K562 (cell line): ENCODE measurements at regions not wholly inside any gene's neighbourhood (a gene's known extent, or its start where the extent isn't known, plus 50 kb on each side); places are given as distances from the start of the nearest gene placed in this dataset.

Experiments
- CHD4 ChIP-seq: fragments of 200-600 bp; sonication (generic); IDR thresholded peaks from 3 replicates; pipeline ENCODE4 v1.6.1; 2012; ENCODE audit warnings: low read depth, mild to moderate bottlenecking, mixed read lengths, low read length, inconsistent platforms; ENCODE audit not compliant: insufficient read depth, insufficient replicate concordance, poor library complexity, severe bottlenecking
- ETV1 ChIP-seq: fragments of 450-650 bp; conservative IDR thresholded peaks from 2 replicates; pipeline ENCODE4 v1.6.1; 2016; ENCODE audit warnings: missing genetic modification characterization, control low read depth, low read depth, missing compliant biosample characterization
- FOS ChIP-seq: IDR thresholded peaks from 3 replicates; pipeline ENCODE4 v1.6.1; 2011; ENCODE audit not compliant: insufficient read length; ENCODE audit errors: extremely low read depth
- HDAC3 ChIP-seq: fragments of 450-650 bp; IDR thresholded peaks from 2 replicates; pipeline ENCODE4 v1.6.1; 2018; ENCODE audit warnings: borderline replicate concordance, mild to moderate bottlenecking, moderate library complexity; ENCODE audit not compliant: partially characterized antibody
- HMG20B ChIP-seq: fragments of 250-450 bp; sonication (Bioruptor Pico); IDR thresholded peaks from 2 replicates; pipeline ENCODE4 v1.5.0; 2021; ENCODE audit warnings: mild to moderate bottlenecking
- HMGN3 ChIP-seq: IDR thresholded peaks from 2 replicates; pipeline ENCODE4 v1.6.1; 2011; ENCODE audit warnings: borderline replicate concordance, low read depth, mild to moderate bottlenecking, mixed read lengths, low read length; ENCODE audit not compliant: insufficient read length; ENCODE audit errors: extremely low read depth
- NCOA6 ChIP-seq: fragments of 450-650 bp; IDR thresholded peaks from 2 replicates; pipeline ENCODE4 v1.6.1; 2017; ENCODE audit warnings: mild to moderate bottlenecking
- OTX1 ChIP-seq: fragments of 450-650 bp; formaldehyde crosslinking; IDR thresholded peaks from 2 replicates; pipeline ENCODE4 v1.4.0; 2022; ENCODE audit warnings: mild to moderate bottlenecking
- PKNOX1 ChIP-seq: fragments of 450-650 bp; IDR thresholded peaks from 2 replicates; pipeline ENCODE4 v1.6.1; 2016
- TAF1 ChIP-seq: IDR thresholded peaks from 2 replicates; pipeline ENCODE4 v1.6.1; 2011; ENCODE audit warnings: mild to moderate bottlenecking, low read length, moderate library complexity; ENCODE audit not compliant: insufficient read depth, control insufficient read depth, severe bottlenecking; ENCODE audit errors: extremely low read depth
- ZEB2 ChIP-seq: fragments of 450-650 bp; IDR thresholded peaks from 2 replicates; pipeline ENCODE4 v1.6.1; 2016
- ZNF445 ChIP-seq: fragments of 250-450 bp; sonication (Bioruptor Pico); IDR thresholded peaks from 2 replicates; pipeline ENCODE4 v1.4.0; 2020; ENCODE audit warnings: low read depth, mild to moderate bottlenecking, moderate library complexity
- TF ChIP-seq, protein P1 (sequence below): fragments of 450-650 bp; IDR thresholded peaks from 2 replicates; pipeline ENCODE4 v1.6.1; 2016; ENCODE audit warnings: low read depth
- TF ChIP-seq, protein P2 (sequence below), 2 experiments: fragments of 250-450 bp in 1 of 2; fragments of 450-650 bp in 1 of 2; sonication (Bioruptor Pico) in 1 of 2; IDR thresholded peaks; 2 replicates each; pipeline versions ENCODE4 v1.6.1 to v1.8.0; 2016 to 2021; ENCODE audit warnings: mild to moderate bottlenecking in 2 of 2, moderate library complexity in 2 of 2, missing compliant biosample characterization in 1 of 2, missing genetic modification characterization in 1 of 2
- TF ChIP-seq, protein P3 (sequence below): fragments of 250-450 bp; sonication (Bioruptor Pico); IDR thresholded peaks from 2 replicates; pipeline ENCODE4 v1.8.0; 2021; ENCODE audit warnings: moderate library complexity, mild to moderate bottlenecking, inconsistent platforms

DNA sequence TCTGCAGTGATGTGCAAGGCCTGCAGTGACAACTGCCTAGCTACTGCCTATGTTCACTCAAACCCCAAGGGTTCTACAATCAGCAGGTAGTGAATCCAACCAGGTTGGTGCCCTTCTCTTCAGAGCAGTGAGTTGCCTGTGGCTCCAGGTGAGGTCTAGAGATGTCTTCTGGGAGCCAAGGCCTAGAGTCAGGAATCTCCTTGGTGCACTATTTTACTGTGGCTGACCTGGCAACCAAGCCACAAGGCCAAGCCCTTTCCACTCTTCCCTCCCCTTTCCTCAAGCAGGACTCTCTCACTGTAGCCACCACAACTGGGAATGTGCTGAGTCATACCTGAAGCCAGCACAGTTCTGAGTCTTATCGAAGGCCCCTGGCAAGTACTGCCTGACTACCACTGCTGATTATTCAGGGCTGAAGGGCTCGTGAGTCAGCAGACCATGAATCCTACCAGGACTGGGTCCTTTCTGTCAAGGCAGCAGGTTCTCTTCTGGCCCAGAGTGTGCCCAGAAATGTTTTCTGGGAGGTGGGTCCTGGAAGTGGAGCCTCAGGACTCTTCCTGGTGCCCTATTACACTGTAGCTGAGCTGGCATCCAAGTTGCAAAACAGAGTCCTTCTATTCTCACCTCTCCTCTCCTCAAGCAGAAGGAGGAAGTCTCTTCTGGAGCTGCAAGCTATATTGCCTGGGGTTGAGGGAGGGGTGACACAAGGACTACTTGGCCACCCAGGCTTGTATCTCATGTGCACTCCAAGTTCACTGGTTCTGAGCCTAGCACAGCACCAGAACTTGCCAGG is 111.6 kb downstream of the BTC start (continued):
- TF ChIP-seq, protein P1, sequence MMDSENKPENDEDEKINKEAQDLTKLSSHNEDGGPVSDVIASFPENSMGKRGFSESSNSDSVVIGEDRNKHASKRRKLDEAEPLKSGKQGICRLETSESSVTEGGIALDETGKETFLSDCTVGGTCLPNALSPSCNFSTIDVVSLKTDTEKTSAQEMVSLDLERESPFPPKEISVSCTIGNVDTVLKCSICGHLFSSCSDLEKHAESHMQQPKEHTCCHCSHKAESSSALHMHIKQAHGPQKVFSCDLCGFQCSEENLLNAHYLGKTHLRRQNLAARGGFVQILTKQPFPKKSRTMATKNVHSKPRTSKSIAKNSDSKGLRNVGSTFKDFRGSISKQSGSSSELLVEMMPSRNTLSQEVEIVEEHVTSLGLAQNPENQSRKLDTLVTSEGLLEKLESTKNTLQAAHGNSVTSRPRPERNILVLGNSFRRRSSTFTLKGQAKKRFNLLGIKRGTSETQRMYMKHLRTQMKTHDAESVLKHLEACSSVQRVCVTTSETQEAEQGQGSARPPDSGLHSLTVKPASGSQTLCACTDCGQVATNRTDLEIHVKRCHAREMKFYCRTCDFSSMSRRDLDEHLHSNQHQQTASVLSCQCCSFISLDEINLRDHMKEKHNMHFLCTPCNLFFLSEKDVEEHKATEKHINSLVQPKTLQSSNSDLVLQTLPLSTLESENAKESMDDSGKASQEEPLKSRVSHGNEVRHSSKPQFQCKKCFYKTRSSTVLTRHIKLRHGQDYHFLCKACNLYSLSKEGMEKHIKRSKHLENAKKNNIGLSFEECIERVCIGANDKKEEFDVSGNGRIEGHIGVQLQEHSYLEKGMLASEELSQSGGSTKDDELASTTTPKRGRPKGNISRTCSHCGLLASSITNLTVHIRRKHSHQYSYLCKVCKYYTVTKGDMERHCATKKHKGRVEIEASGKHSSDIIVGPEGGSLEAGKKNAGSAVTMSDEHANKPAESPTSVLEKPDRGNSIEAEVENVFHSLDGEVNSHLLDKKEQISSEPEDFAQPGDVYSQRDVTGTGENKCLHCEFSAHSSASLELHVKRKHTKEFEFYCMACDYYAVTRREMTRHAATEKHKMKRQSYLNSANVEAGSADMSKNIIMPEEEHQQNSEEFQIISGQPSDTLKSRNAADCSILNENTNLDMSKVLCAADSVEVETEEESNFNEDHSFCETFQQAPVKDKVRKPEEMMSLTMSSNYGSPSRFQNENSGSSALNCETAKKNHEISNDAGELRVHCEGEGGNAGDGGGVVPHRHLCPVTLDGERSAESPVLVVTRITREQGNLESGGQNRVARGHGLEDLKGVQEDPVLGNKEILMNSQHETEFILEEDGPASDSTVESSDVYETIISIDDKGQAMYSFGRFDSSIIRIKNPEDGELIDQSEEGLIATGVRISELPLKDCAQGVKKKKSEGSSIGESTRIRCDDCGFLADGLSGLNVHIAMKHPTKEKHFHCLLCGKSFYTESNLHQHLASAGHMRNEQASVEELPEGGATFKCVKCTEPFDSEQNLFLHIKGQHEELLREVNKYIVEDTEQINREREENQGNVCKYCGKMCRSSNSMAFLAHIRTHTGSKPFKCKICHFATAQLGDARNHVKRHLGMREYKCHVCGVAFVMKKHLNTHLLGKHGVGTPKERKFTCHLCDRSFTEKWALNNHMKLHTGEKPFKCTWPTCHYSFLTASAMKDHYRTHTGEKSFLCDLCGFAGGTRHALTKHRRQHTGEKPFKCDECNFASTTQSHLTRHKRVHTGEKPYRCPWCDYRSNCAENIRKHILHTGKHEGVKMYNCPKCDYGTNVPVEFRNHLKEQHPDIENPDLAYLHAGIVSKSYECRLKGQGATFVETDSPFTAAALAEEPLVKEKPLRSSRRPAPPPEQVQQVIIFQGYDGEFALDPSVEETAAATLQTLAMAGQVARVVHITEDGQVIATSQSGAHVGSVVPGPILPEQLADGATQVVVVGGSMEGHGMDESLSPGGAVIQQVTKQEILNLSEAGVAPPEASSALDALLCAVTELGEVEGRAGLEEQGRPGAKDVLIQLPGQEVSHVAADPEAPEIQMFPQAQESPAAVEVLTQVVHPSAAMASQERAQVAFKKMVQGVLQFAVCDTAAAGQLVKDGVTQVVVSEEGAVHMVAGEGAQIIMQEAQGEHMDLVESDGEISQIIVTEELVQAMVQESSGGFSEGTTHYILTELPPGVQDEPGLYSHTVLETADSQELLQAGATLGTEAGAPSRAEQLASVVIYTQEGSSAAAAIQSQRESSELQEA, result no peak
- TF ChIP-seq HMGN3 (no peak), ZEB2 (peak; percentile 49; the same call in 1 of the 2 replicates), OTX1 (CRISPR knock-in tag) (no peak), TAF1 (no peak), HMG20B (no peak), CHD4 (no peak), FOS (no peak), ZNF445 (CRISPR knock-in tag) (no peak), PKNOX1 (no peak), HDAC3 (peak; percentile 38), ETV1 (tag) (peak; percentile 42; the same call in 1 of the 2 replicates), NCOA6 (no peak)
- TF ChIP-seq, protein P2, sequence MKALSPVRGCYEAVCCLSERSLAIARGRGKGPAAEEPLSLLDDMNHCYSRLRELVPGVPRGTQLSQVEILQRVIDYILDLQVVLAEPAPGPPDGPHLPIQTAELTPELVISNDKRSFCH (CRISPR knock-in tag; IDR thresholded peaks at IDR 0.05), result no peak
- TF ChIP-seq, protein P2 (tag; IDR thresholded peaks at IDR 0.05), result 0 out of 2 replicates have a peak, but pooled peaks have one; percentile 19
- TF ChIP-seq, protein P3, sequence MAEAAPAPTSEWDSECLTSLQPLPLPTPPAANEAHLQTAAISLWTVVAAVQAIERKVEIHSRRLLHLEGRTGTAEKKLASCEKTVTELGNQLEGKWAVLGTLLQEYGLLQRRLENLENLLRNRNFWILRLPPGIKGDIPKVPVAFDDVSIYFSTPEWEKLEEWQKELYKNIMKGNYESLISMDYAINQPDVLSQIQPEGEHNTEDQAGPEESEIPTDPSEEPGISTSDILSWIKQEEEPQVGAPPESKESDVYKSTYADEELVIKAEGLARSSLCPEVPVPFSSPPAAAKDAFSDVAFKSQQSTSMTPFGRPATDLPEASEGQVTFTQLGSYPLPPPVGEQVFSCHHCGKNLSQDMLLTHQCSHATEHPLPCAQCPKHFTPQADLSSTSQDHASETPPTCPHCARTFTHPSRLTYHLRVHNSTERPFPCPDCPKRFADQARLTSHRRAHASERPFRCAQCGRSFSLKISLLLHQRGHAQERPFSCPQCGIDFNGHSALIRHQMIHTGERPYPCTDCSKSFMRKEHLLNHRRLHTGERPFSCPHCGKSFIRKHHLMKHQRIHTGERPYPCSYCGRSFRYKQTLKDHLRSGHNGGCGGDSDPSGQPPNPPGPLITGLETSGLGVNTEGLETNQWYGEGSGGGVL (CRISPR knock-in tag), result no peak
